ENCODE measurements at regions not wholly inside any gene's neighbourhood (a gene's known extent, or its start where the extent isn't known, plus 50 kb on each side); places are given as distances from the start of the nearest gene placed in this dataset.

- TF ChIP-seq POLR2A (IDR thresholded peaks at IDR 0.05) = no peak
- no peak for TF ChIP-seq CTCF (IDR thresholded peaks at IDR 0.05)
Measured at GRCh38 chr6:165200178-165200577, 109.2 kb downstream of the C6orf118 start.
